Fibroblast of lung (primary cell): ENCODE measurements at regions not wholly inside any gene's neighbourhood (a gene's known extent, or its start where the extent isn't known, plus 50 kb on each side); places are given as distances from the start of the nearest gene placed in this dataset.

ENCODE experiments used
- DNase-seq, 2 donors: peaks; one replicate each; pipeline versions ENCODE4 v3.0.0 to v3.0.0-alpha.2; 2010; ENCODE audit warnings: low read depth in 2 of 2
- H2AFZ ChIP-seq: 2 replicates; pipeline ENCODE4 v1.5.1; 2012; ENCODE audit warnings: low read length, control low read depth, inconsistent platforms
- H3K27ac ChIP-seq: 2 replicates; pipeline ENCODE4 v1.5.1; 2011; ENCODE audit warnings: low read length, control low read depth; ENCODE audit not compliant: insufficient read depth
- H3K27me3 ChIP-seq: 2 replicates; pipeline ENCODE4 v1.5.1; 2011; ENCODE audit warnings: mild to moderate bottlenecking, low read length; ENCODE audit not compliant: control insufficient read depth, insufficient read depth
- H3K36me3 ChIP-seq: 2 replicates; pipeline ENCODE4 v1.5.1; 2011; ENCODE audit warnings: low read length; ENCODE audit not compliant: control insufficient read depth, insufficient read depth
- H3K4me1 ChIP-seq: 2 replicates; pipeline ENCODE4 v1.5.1; 2011; ENCODE audit warnings: low read length; ENCODE audit not compliant: control insufficient read depth, insufficient read depth; ENCODE audit errors: extremely low read depth
- H3K4me2 ChIP-seq: 2 replicates; pipeline ENCODE4 v1.5.1; 2011; ENCODE audit warnings: low read length, control low read depth; ENCODE audit not compliant: insufficient read depth; ENCODE audit errors: extremely low read depth
- H3K4me3 ChIP-seq, 4 experiments: fragments of 200-600 bp in 1 of 4; sonication (generic) in 1 of 4; replicated peaks in 1 of 4; 2 replicates each; pipeline ENCODE4 v1.5.1; 2011 to 2016; ENCODE audit warnings: low read length in 4 of 4, low read depth in 3 of 4, mild to moderate bottlenecking in 3 of 4, control low read depth in 2 of 4, inconsistent platforms in 1 of 4, mixed read lengths in 1 of 4; ENCODE audit not compliant: insufficient read depth in 1 of 4; ENCODE audit errors: control extremely low read depth in 1 of 4
- H3K79me2 ChIP-seq: 2 replicates; pipeline ENCODE4 v1.5.1; 2012; ENCODE audit warnings: mild to moderate bottlenecking, low read length, inconsistent platforms; ENCODE audit not compliant: control insufficient read depth, insufficient read depth
- H3K9ac ChIP-seq: 2 replicates; pipeline ENCODE4 v1.5.1; 2011; ENCODE audit warnings: mild to moderate bottlenecking, low read length, control low read depth; ENCODE audit not compliant: insufficient read depth
- H3K9me3 ChIP-seq: 2 replicates; pipeline ENCODE4 v1.5.1; 2012; ENCODE audit warnings: low read depth, low read length; ENCODE audit not compliant: control insufficient read depth, insufficient read depth
- H4K20me1 ChIP-seq: 2 replicates; pipeline ENCODE4 v1.5.1; 2011; ENCODE audit warnings: low read length; ENCODE audit not compliant: control insufficient read depth, insufficient read depth; ENCODE audit errors: extremely low read depth
- CTCF ChIP-seq, 2 donors: IDR thresholded peaks in 1 of 2; conservative IDR thresholded peaks in 1 of 2; 1 replicate in 1 of 2; 2 replicates in 1 of 2; pipeline ENCODE4 v1.5.1; 2011 to 2012; ENCODE audit warnings: low read length in 2 of 2, control low read depth in 1 of 2, inconsistent platforms in 1 of 2, low read depth in 1 of 2, mild to moderate bottlenecking in 1 of 2
- EZH2 ChIP-seq: IDR thresholded peaks from 2 replicates; pipeline ENCODE4 v1.5.1; 2012; ENCODE audit warnings: low read length, control low read depth, mild to moderate bottlenecking; ENCODE audit errors: missing control alignments

GRCh38 chr3:70899816-70900215, 587.4 kb upstream of the MDFIC2 start:
- DNase-seq: no peak
- H3K4me2 ChIP-seq: no peak overlapping the region
- TF ChIP-seq EZH2: no peak
- no peak for TF ChIP-seq CTCF (conservative IDR thresholded peaks at IDR 0.05 in 1 of 2, IDR thresholded peaks at IDR 0.05 in 1 of 2; ENCODE audit: low read depth in 1 of 2, low read length in 2 of 2)
- H3K79me2 ChIP-seq: no peaks in the 10 kb centered on the region
- no peaks in the 10 kb centered on the region for H3K4me1 ChIP-seq
- no peak overlapping the region for H3K27ac ChIP-seq
- H3K9ac ChIP-seq: no peak overlapping the region
- no peaks in the 10 kb centered on the region for H3K27me3 ChIP-seq
- H3K36me3 ChIP-seq: no peaks in the 10 kb centered on the region
- no peak overlapping the region for H3K4me3 ChIP-seq
- H4K20me1 ChIP-seq: no peaks in the 10 kb centered on the region
- no peak overlapping the region for H2AFZ ChIP-seq
- no peaks in the 10 kb centered on the region for H3K9me3 ChIP-seq

- H3K4me3 ChIP-seq: no peak overlapping the region
- H3K9me3 ChIP-seq: no peaks in the 10 kb centered on the region
- H3K4me2 ChIP-seq: no peak overlapping the region
- H3K9ac ChIP-seq: no peak overlapping the region
- H3K36me3 ChIP-seq: no peaks in the 10 kb centered on the region
- DNase-seq: no peak
- no peaks in the 10 kb centered on the region for H3K27me3 ChIP-seq
- H4K20me1 ChIP-seq: no peaks in the 10 kb centered on the region
- H2AFZ ChIP-seq: no peak overlapping the region
- H3K79me2 ChIP-seq: no peaks in the 10 kb centered on the region
- no peak for TF ChIP-seq CTCF (conservative IDR thresholded peaks at IDR 0.05 in 1 of 2, IDR thresholded peaks at IDR 0.05 in 1 of 2; ENCODE audit: low read depth in 1 of 2, low read length in 2 of 2)
- TF ChIP-seq EZH2: no peak
- no peak overlapping the region for H3K27ac ChIP-seq
- H3K4me1 ChIP-seq: no peaks in the 10 kb centered on the region
These were observed 577.6 kb upstream of the MDFIC2 start for GRCh38 chr3:70890020-70890394.

- Histone ChIP-seq H3K4me2 (no peak overlapping the region), H3K27ac (no peak overlapping the region), H4K20me1 (no peaks in the 10 kb centered on the region), H3K4me3 (no peak overlapping the region), H3K79me2 (no peaks in the 10 kb centered on the region), H2AFZ (no peak overlapping the region), H3K9me3 (no peaks in the 10 kb centered on the region), H3K9ac (no peak overlapping the region), H3K27me3 (no peaks in the 10 kb centered on the region), H3K36me3 (no peaks in the 10 kb centered on the region), H3K4me1 (no peaks in the 10 kb centered on the region)
- TF ChIP-seq EZH2 (no peak), CTCF (conservative IDR thresholded peaks at IDR 0.05 in 1 of 2, IDR thresholded peaks at IDR 0.05 in 1 of 2; ENCODE audit: low read depth in 1 of 2, low read length in 2 of 2) (no peak)
- DNase-seq: peak in 1 of 2 donors; percentile 68
These were observed 577.0 kb upstream of the MDFIC2 start for GRCh38 chr3:70889162-70890019.
